ENCODE measurements at regions not wholly inside any gene's neighbourhood (a gene's known extent, or its start where the extent isn't known, plus 50 kb on each side); places are given as distances from the start of the nearest gene placed in this dataset.

GRCh38 chr10:43865265-43866135, 216.8 kb upstream of the ZNF32 start:
- no peak overlapping the region for H3K4me3 ChIP-seq (ENCODE audit: low read length)
- no peak overlapping the region for H3K27ac ChIP-seq (ENCODE audit: low read length)
- no peak for DNase-seq

GRCh38 chr10:43864656-43865055, 216.0 kb upstream of the ZNF32 start:
- DNase-seq, result no peak
- H3K27me3 ChIP-seq (replicated peaks; ENCODE audit: insufficient read depth, low read length), result no peaks in the 10 kb centered on the region
- no peak overlapping the region for H3K27ac ChIP-seq (ENCODE audit: low read length)
- H3F3A ChIP-seq (ENCODE audit: insufficient read depth, low read length), result no peaks in the 10 kb centered on the region
- no peak overlapping the region for H3K4me3 ChIP-seq (ENCODE audit: low read length)
- no peak overlapping the region for H3K4me2 ChIP-seq (ENCODE audit: low read depth, low read length)
- no peaks in the 10 kb centered on the region for H3K4me1 ChIP-seq (ENCODE audit: low read length)
- H3K9ac ChIP-seq (ENCODE audit: low read length), result no peak overlapping the region
- no peaks in the 10 kb centered on the region for H4K20me1 ChIP-seq (ENCODE audit: insufficient read depth, low read length)
- TF ChIP-seq CTCF (IDR thresholded peaks at IDR 0.05; ENCODE audit: low read length), result no peak
- no peak for TF ChIP-seq EZH2phosphoT487 (IDR thresholded peaks at IDR 0.05; ENCODE audit: low read length)
- TF ChIP-seq EZH2 (optimal IDR thresholded peaks at IDR 0.05; ENCODE audit: low read depth, low read length), result no peak
- no peak overlapping the region for H2AFZ ChIP-seq (ENCODE audit: low read length)
- H3K9me3 ChIP-seq (replicated peaks; ENCODE audit: insufficient read depth, low read length), result no peaks in the 10 kb centered on the region
- H3K9me2 ChIP-seq (replicated peaks; ENCODE audit: insufficient read depth, low read length), result no peaks in the 10 kb centered on the region
- no peaks in the 10 kb centered on the region for H3K36me3 ChIP-seq (replicated peaks; ENCODE audit: insufficient read depth, low read length)
- no peaks in the 10 kb centered on the region for H3K79me2 ChIP-seq (ENCODE audit: low read length)

More at GRCh38 chr10:43865265-43866135, 216.8 kb upstream of the ZNF32 start:
- no peak overlapping the region for H3K9ac ChIP-seq (ENCODE audit: low read length)
- no peak overlapping the region for H2AFZ ChIP-seq (ENCODE audit: low read length)
- no peaks in the 10 kb centered on the region for H4K20me1 ChIP-seq (ENCODE audit: insufficient read depth, low read length)
- H3K27me3 ChIP-seq (replicated peaks; ENCODE audit: insufficient read depth, low read length), result no peaks in the 10 kb centered on the region
- no peaks in the 10 kb centered on the region for H3K4me1 ChIP-seq (ENCODE audit: low read length)
- H3K36me3 ChIP-seq (replicated peaks; ENCODE audit: insufficient read depth, low read length), result no peaks in the 10 kb centered on the region
- H3F3A ChIP-seq (ENCODE audit: insufficient read depth, low read length), result no peaks in the 10 kb centered on the region
- TF ChIP-seq CTCF (IDR thresholded peaks at IDR 0.05; ENCODE audit: low read length), result no peak
- TF ChIP-seq EZH2phosphoT487 (IDR thresholded peaks at IDR 0.05; ENCODE audit: low read length), result no peak
- no peak for TF ChIP-seq EZH2 (optimal IDR thresholded peaks at IDR 0.05; ENCODE audit: low read depth, low read length)
- H3K9me3 ChIP-seq (replicated peaks; ENCODE audit: insufficient read depth, low read length), result no peaks in the 10 kb centered on the region
- no peaks in the 10 kb centered on the region for H3K9me2 ChIP-seq (replicated peaks; ENCODE audit: insufficient read depth, low read length)
- H3K79me2 ChIP-seq (ENCODE audit: low read length), result no peaks in the 10 kb centered on the region
- H3K4me2 ChIP-seq (ENCODE audit: low read depth, low read length), result no peak overlapping the region

- H4K20me1 ChIP-seq (ENCODE audit: insufficient read depth, low read length), result no peaks in the 10 kb centered on the region
- H3K4me2 ChIP-seq (ENCODE audit: low read depth, low read length), result no peak overlapping the region
- no peaks in the 10 kb centered on the region for H3K9me2 ChIP-seq (replicated peaks; ENCODE audit: insufficient read depth, low read length)
- no peaks in the 10 kb centered on the region for H3K9me3 ChIP-seq (replicated peaks; ENCODE audit: insufficient read depth, low read length)
- H3K79me2 ChIP-seq (ENCODE audit: low read length), result no peaks in the 10 kb centered on the region
- H3K27me3 ChIP-seq (replicated peaks; ENCODE audit: insufficient read depth, low read length), result no peaks in the 10 kb centered on the region
- H3K36me3 ChIP-seq (replicated peaks; ENCODE audit: insufficient read depth, low read length), result no peaks in the 10 kb centered on the region
- H2AFZ ChIP-seq (ENCODE audit: low read length), result no peak overlapping the region
- H3K4me1 ChIP-seq (ENCODE audit: low read length), result no peaks in the 10 kb centered on the region
- TF ChIP-seq EZH2 (optimal IDR thresholded peaks at IDR 0.05; ENCODE audit: low read depth, low read length), result no peak
- TF ChIP-seq CTCF (IDR thresholded peaks at IDR 0.05; ENCODE audit: low read length), result no peak
- no peak for TF ChIP-seq EZH2phosphoT487 (IDR thresholded peaks at IDR 0.05; ENCODE audit: low read length)
- DNase-seq, result no peak
- no peak overlapping the region for H3K27ac ChIP-seq (ENCODE audit: low read length)
- H3K9ac ChIP-seq (ENCODE audit: low read length), result no peak overlapping the region
- H3K4me3 ChIP-seq (ENCODE audit: low read length), result no peak overlapping the region
- no peaks in the 10 kb centered on the region for H3F3A ChIP-seq (ENCODE audit: insufficient read depth, low read length)
Observed at GRCh38 chr10:43863859-43864591, 215.3 kb upstream of the ZNF32 start.
